GM18868 (cell line): ENCODE measurements at regions not wholly inside any gene's neighbourhood (a gene's known extent, or its start where the extent isn't known, plus 50 kb on each side); places are given as distances from the start of the nearest gene placed in this dataset.
A peak's percentile ranks its signal among the peaks of the same experiment; 100 is the strongest.

Source experiments
- ATAC-seq: cut with Tn5 transposase; IDR thresholded peaks from one replicate; pipeline ENCODE4 v1.9.1; 2021; ENCODE audit warnings: mild to moderate bottlenecking, moderate library complexity; ENCODE audit not compliant: unreplicated experiment

DNA sequence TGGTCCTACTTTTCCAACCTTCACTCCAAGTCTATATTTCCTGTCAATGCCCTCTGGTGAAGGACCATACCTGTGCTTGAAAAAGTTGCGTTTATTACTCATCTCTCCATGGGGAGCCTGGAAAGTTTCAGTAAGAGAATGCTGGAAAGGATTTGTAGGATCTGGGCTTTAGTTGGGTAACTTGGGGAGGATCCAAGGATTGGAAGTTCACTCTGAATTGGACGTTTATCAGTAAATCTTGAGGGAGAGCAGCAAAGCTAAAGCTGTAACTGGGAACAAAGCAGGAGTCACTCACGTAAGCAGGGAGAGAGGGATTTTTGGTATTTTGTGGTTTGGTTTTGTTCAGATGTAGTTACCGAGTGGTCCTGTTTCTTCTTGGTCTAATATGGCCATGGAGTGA is 51.4 kb upstream of the NPVF start:
- ATAC-seq: no peak

DNA sequence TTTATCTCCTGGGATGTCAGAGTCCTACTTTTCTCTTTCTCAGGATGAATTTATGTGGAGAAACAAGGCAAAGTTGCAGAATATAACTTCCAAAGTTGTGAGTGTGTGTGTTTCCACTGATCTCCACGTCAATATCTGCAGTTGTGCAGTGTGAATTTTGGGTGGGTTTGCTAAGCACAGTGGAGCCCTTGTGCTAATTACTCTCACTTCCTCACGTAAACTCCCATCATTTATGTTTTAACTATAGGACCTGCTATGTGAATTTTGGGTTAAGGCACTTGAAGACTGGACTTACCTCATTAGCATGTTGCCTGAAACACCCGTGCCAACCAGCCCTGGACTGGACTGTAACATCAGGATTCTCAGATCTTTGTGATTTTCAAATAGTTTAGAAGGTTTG is 51.9 kb upstream of the NPVF start:
- no peak for ATAC-seq

DNA sequence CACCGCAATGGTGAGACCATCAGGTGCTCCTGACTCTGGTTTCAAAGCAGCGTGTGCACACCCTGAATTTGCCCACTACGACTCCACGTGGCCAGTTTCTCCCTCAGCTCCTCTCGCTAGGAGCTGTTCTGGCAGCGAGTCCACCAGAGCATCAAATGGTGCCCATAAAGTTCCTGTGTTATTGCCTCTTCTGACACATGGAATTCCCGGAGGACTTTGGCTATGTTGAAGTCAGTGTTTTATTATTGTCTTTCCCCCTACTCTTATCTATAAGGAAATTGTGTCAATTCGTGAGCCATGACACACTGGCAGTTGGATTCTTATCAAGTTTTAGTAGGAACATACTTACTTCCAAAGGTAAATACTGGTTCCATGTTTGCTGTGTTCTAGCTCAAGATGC is 53.9 kb upstream of the NPVF start:
- ATAC-seq: no peak

DNA sequence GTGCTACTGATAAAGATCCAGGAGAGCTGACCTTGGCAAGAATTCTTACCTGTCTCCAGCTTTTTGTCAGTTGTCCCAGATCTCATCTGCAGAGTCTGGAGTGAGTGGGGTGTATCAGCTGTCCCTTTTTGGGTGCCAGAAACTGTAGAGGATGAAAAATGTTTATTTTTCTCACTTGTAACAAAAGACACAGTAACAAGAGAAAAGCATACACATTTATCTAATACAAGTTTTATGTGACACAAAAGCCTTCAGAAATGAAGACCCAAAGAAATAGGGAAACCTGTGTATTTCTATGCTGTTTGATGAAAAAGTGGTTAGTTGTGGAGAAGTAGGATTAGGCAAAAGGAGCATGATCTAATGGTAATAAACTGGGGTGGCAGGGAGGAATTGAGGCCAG is 58.5 kb upstream of the NPVF start:
- no peak for ATAC-seq

DNA sequence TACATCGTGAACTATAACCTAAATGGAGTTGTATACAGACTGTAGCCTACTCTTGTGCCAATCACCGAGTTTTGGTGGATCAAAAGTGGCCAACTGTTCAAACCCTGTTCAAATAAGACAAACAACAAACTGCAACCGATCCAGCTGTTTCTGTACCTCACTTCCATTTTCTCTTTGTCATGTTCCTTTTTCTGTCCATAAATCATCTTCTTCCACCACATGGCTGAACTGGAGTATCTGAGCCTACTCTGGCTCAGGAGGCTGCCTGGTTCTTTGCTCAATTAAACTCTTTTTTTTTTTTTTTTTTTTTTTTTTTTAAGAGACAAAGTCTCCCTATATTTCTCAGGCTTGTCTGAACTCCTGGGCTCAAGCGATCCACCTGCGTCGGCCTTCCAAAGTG is 59.0 kb upstream of the NPVF start:
- ATAC-seq: no peak

DNA sequence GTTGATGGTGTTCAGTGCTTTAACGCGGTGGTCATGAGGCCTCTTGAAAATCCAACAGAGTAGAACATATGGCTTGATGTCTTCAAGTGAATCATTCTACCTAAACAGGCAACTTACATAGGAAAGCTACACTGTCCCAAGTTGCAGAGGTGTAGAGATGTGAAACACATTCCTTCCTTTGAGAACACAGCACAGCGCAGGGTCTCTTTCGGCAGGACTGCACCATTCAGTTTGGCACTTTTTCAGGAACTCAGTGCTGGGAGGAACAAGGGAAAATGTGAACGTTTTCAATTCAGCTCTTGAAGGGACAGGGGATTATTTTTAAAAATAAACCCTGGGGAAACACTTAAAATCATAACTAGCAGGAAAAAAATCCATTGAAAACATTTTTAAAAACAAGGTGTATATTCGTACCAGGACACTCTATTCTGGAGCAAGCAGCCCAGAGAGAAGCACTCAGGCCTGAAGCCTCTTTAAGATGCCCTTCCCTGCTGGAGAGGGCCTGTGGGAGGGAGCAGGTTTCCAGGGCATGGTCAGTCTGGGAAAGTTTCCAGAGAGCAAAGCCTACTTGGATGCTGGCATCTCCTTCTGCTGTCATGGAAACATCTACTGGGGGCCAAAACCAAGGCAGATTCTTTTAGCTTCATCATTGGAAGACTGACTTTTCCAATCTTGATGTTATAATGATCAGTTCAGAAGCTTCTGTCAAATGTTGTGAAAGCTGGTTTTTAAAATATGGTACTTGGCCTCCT is 60.4 kb upstream of the NPVF start:
- no peak for ATAC-seq

DNA sequence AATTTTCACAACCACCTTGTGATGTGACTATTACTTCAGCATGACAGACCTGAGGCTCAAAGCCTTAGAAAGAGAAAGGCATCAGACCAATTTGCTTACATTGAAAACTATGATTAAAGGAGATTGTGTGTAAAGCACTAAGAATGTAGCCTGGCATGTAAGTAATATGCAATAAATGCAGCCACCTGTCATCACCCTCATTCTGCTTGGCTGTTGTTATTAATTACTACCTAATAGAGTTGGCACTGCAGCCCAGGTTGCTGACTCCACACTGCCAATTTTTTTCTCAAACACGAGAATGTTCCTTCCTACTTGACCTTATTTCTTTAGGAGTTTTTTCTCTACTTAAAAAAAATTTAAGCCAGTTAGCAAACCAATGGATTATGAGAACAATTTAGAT is 61.2 kb upstream of the NPVF start:
- no peak for ATAC-seq

DNA sequence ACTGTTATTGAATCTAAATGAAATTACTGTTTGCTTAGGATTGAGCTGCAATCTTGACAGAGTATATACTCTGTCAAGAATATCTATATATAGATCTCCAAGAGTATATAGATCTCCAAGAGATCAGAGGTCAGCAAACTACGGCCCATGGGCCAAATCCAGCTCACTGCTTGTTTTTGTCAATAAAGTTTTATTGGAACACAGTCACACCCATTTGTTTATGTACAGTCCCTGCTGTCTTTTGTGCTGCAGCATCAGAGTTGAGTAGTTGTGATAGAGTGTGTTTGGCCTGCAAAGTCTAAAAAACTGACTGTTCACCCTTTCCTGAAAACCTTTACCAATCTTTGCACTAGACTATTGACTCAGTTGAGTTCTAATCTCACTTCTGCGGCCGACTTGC is 66.3 kb upstream of the NPVF start:
- no peak for ATAC-seq

DNA sequence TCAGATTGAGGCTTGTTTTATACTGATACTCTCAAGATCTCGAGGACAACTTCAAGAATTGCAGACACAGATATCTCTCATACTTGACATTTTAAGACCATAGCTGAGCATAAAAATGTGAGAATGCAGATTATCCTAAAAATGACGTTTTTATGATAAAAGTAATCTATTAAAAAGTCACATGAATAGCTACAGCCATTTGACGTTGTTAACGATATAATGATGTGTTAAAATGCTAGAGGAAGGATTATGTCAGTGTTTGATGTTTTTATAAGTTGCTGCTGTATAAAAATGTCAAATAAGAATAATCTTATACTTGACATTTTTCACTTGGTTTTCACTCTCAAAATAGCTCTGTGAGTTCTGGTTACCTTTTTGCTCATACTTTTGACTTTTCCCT is 67.1 kb upstream of the NPVF start:
- ATAC-seq: no peak

DNA sequence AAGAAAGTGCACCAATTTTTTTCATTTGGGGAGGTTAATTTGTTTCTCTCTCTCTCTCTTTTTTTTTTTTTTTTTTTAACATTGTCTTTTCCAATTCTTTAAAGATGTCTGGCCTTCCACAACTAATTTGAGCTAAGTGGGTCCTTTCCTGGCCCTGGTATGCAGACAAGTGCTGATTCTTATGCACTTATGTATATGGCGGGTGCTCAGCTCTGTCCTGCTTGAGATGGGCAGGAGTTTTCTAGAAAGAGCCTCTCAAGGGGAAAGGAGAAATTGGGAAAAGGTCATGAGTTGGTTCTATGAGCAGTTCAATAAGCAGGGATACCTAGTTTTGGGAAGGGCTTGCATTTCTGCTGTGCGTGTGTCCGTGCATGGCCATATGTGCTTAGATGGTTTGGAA is 67.8 kb upstream of the NPVF start:
- no peak for ATAC-seq

DNA sequence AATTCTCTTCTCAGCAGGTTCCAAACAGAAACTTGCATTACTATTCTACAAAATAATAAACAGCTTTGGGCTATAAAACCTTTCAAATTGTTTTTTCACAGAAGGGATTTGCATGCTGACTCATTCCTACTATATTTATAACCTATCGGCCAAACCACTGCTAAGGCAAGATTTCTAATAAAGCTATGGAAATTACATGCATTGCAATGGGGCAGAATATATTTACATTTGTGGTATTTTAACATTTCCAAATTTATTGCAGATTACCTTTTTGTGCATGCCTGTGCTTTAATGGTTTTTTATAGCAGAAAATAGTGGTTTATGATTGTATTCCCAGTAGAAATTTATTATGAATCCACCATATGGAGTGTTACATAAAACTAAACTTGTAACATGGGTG is 69.0 kb upstream of the NPVF start:
- ATAC-seq: no peak

DNA sequence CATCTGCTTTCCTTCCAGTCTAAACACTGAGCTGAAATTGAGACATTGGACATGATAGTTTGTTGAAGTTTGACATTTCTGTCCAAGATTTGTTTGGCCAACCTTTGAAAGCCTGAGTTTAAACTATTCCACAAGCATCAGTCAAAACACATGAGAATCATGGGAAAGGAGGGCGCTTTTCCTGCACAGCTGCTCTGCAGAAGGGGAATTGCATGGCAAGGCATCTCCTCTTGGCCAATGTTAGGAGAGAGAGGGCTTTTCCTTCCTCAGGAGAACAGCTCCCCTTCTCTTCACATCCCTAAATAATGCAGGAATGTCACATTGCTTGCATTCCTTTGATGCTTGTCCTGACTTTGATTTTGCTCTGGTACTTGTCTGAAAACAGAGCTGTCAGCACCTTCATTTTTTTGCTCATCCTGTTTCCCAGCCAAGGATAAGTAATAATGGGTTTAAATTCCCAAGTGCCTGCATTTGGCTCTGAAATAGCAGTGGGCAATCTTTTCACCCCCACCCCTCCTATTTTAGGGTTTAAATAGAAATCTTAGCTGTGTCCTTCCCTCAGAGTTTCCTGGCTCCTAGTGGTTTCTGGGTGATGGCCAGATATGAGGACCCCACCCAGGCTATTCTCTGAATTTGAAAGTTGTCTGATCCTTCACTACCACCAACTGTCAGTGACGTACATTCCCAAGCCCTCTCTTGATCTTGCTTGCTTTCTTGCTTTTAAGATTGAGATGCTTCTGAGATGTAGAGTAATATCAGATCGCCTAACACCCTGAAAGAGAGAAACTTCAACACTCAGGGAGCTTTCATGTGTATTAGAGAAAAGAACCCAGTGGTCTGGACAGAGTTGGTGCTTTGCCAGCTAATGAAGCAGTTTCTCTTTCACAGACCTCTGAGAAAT is 75.2 kb upstream of the NPVF start:
- peak; percentile 63 for ATAC-seq

DNA sequence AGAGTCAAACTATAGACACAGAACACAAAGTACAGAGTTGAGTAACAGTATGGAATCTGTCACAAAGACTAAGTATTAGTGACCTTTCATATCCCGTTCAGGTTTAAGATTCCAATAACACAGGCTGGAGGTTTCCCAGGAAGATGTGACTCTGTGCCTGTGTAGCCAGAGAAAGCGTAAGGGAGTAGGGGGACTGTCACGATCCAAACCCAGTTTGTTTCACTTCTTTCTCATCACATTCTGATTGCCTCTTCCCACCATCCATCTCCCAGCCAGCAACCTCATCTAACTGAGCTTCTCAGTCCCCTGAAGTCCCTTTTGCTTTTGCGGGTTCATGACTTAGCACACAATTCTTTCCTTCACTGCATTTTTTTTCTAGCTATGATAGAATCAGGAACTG is 76.4 kb upstream of the NPVF start:
- ATAC-seq: no peak

DNA sequence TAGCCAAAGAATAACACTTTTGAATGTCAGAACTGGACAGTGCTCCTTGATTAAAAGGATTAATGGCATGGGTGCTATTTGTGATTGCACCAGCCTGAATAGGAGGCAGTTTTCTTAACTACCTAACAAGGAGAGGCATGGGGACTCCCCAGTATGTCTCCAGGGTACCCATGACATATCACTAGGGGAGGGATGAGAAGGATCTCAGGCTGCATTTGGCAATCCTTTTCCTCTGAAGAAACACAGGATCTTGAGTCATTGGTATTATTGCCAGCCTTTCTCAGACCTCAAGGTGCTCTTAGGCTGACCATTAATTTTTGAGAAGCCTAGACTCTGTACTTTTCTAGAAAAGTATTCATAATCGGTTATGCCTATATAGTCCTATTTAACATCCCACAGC is 77.5 kb upstream of the NPVF start:
- ATAC-seq: no peak

DNA sequence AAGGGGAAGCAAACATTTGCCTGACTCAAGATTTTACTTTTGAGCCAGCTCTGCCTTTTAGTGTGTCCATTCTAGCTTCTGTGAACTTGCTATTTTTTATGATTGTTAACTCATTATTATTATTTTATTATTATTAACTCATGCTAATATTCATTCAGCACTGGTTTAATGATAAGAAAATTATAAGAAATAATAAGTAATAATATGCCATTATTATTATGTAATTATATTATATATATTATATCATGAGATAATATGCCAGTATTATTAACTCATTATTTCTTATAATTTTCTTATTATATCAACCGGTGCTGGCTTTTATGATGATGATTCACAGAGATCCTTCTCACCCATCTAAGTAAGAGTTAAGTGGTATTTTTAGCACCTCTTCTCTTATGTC is 79.3 kb upstream of the NPVF start:
- ATAC-seq: no peak

DNA sequence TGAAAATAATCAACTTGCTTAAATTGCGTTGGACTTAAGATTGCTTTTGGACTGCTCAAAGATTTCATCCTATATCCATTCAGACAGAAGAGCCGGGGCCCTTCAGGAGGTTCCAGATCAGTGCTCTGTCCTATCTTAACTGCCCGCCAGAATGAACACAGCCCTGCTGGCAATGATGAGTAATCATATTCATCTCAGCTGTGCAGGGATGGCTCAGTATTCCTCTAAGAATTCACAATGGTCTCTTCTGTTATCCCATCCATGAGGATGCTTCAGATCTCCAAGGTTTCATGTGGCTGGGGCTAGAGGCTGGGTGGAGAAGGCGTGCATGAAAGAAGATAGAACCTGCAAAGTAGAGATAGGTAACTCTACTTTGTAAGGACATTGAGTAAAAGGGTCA is 80.0 kb upstream of the NPVF start:
- no peak for ATAC-seq

DNA sequence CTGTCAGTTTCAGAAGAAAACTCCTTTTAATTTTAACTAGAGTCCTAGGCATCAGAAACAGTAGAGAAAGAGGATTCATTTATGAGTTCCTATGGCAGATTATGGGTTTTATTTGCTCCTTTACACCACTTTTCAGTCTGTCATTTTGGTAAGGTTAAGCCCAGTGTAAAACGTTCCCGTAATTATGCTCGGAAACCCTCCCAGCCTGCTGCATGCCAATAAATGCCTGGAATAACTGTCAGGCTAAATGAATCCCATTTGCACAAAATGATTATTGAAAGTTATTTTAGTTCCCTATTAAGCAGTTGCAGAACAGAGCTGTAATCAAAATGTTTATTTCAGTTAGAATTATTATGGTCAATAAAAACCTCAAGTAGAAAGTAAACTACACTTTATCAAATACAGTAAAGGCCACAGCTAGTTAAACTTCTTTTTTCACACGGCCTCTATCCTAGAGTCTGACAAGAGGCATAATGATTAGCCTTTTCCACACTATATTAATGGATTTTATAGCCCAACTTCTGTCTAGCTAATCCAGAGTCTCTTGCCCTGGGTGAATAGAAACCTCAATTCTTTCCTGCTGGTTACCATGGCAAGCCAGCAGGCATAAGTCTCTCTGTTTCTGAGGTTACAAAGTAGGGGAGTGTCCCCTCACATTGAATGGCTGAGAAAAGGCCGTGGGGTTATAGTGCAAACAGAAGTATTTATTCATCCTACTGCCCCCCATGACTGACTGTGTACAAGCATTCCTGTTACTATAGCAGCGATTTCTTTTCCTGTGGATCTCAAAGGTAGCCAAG is 80.8 kb upstream of the NPVF start:
- ATAC-seq: no peak

DNA sequence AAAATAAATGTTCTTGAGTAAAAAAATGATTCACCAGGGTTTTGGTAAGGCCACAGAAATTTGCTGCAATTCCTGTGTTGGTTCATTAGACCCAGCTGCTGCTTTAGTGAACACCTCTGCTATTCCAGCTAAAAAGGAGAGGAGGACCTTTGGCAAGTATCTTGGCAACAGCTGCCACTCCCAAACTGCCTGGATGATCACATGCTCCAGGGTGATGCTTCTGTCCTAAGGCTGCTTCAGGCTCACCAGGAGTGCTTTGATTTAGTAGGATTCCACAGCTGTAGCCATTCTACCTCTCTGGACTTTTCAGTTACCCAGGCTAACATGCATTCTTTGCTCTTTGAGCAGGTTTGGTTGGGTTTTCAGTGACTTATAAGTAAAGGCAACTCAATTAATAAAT is 82.6 kb upstream of the NPVF start:
- no peak for ATAC-seq

DNA sequence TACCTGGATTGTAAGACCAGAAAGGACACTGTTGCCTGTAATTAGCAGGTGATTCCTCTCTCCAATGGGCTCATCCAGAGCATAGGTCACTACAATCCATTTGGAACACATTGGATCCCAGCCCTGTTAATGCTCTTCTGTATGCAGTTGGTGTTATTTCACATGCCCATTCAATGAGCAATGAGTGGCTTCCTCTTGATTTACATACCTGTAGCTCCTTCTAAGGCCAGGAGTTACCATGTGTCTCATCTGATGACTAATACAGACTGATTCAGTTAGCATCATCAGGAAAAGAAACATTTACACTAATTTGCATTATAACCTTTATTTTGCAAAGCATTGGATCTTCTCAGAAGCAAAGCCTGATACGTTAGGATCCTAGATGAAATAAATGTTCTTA is 83.1 kb upstream of the NPVF start:
- ATAC-seq: no peak

DNA sequence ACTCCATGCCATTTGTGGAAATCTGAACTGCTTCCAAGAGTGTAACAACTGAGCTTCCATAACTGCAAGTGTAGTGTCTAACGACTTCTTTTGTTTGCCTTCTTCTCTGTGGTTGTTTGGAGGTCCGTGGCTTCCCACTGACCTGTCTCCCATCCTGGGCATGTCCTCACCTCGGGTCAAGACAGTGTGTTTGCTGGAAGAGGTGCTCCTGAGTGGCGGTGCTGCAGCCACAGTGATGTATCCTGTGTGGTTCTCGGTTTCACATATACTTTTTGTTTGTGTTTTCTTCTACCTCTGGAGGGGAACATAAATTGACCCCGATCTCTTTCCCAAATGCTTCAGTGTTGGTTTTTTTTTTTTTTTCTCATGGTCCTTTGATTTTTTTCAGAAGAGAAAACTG is 84.7 kb upstream of the NPVF start:
- no peak for ATAC-seq

DNA sequence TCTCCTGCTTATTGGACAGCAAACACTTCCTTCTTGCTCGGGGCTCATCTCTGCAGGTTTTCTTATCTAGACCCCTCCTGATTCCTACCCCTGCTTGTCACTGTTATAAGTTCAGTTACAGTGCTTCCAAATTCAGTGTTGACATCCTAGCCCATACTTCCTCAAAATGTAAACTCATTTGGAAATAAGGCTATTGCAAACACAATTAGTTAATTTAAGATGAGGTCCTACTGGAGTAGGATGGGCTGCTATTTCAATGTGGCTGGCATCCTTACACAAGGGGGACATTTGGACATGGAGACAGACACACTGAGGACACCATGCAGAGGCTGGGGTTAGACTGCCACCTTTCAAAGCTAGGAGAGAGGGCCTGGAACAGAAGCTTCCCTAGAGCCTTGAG is 85.2 kb upstream of the NPVF start:
- ATAC-seq: no peak
